ENCODE measurements at regions not wholly inside any gene's neighbourhood (a gene's known extent, or its start where the extent isn't known, plus 50 kb on each side); places are given as distances from the start of the nearest gene placed in this dataset.

- no peak overlapping the region for H2AFZ ChIP-seq (ENCODE audit: low read length)
- no peak overlapping the region for H4K91ac ChIP-seq (replicated peaks; ENCODE audit: insufficient read length, low read length)
- no peak overlapping the region for H2BK15ac ChIP-seq (ENCODE audit: low read length)
- no peaks in the 10 kb centered on the region for H3K27me3 ChIP-seq (replicated peaks in 1 of 4; ENCODE audit: control insufficient read depth in 3 of 4, extremely low read depth in 1 of 4, insufficient read depth in 3 of 4, low read length in 3 of 4)
- H3K27ac ChIP-seq (ENCODE audit: low read depth, low read length): no peak overlapping the region
- no peak overlapping the region for H3K14ac ChIP-seq (ENCODE audit: insufficient read length)
- H2AK5ac ChIP-seq (ENCODE audit: low read depth, low read length): no peak overlapping the region
- no peak overlapping the region for H2BK5ac ChIP-seq (ENCODE audit: low read depth, low read length)
- no peak overlapping the region for H3K4ac ChIP-seq (replicated peaks; ENCODE audit: insufficient read length, low read depth, low read length)
- 96% methylated on average over 2 of the region's 2 CpGs; no CpG with 5 or more reads in 1 of the 2 experiments for WGBS, 2 experiments (ENCODE audit: extremely low coverage in 1 of 2, insufficient coverage in 1 of 2, insufficient read length in 1 of 2, insufficient replicate concordance in 2 of 2, low coverage in 1 of 2, low lambda C conversion rate in 2 of 2, missing lambda C conversion rate in 1 of 2)
- no peak overlapping the region for H2BK20ac ChIP-seq (ENCODE audit: low read length)
- no peak overlapping the region for H3K4me3 ChIP-seq (ENCODE audit: extremely low read depth in 1 of 4, insufficient read depth in 2 of 4, low read depth in 3 of 4, low read length in 4 of 4)
- H3K18ac ChIP-seq (ENCODE audit: extremely low read depth, low read length): no peak overlapping the region
- no peaks in the 10 kb centered on the region for H4K20me1 ChIP-seq (replicated peaks in 1 of 2; ENCODE audit: control insufficient read depth in 1 of 2, insufficient read depth in 2 of 2, low read length in 2 of 2)
- peaks cover 0 to 2% (median 0%) of the 10 kb centered on the region in 4 experiments; a peak in 1 of 7 replicates for H3K4me1 ChIP-seq (replicated peaks in 1 of 4; ENCODE audit: control insufficient read depth in 3 of 4, insufficient read depth in 4 of 4, low read length in 3 of 4)
- no peak overlapping the region for H3K9ac ChIP-seq (replicated peaks in 1 of 4; ENCODE audit: extremely low read depth in 1 of 4, low read depth in 3 of 4, low read length in 3 of 4)
- H3K4me2 ChIP-seq (ENCODE audit: insufficient read depth in 1 of 2, low read depth in 2 of 2, low read length in 2 of 2): no peak overlapping the region
- FAIRE-seq (no peak), DNase-seq (ENCODE audit: low read depth in 1 of 2, low spot score in 2 of 2) (no peak)
- H3K9me3 ChIP-seq (ENCODE audit: insufficient read depth in 2 of 2, low read depth in 1 of 2, low read length in 1 of 2): no peaks in the 10 kb centered on the region
- H4K5ac ChIP-seq (ENCODE audit: insufficient read length, low read depth, low read length): no peak overlapping the region
- H3K36me3 ChIP-seq (ENCODE audit: control insufficient read depth in 2 of 4, insufficient read depth in 4 of 4, low read length in 3 of 4): no peaks in the 10 kb centered on the region
- H3K79me2 ChIP-seq (ENCODE audit: control insufficient read depth in 1 of 2, insufficient read depth in 2 of 2, low read length in 2 of 2): no peaks in the 10 kb centered on the region
- ChIA-PET CTCF (ENCODE audit: partially characterized antibody) (interaction anchor here (0.8 to 1.1 kb wide), 2 partner anchors 113 to 157 kb away, joined by 3 read pairs; no protein-coding TSS in a partner anchor), POLR2A (ENCODE audit: partially characterized antibody) (no interaction called here)
- no peak overlapping the region for H2BK12ac ChIP-seq (ENCODE audit: low read depth, low read length)
- no peaks in the 10 kb centered on the region for H3K79me1 ChIP-seq (ENCODE audit: low read depth, low read length)
- no peaks in the 10 kb centered on the region for H3K23me2 ChIP-seq (ENCODE audit: low read depth, low read length)
- H3K56ac ChIP-seq (replicated peaks; ENCODE audit: insufficient read length, low read depth, low read length): no peak overlapping the region
- H2BK120ac ChIP-seq (replicated peaks; ENCODE audit: low read depth, low read length): no peak overlapping the region
- no peak overlapping the region for H4K8ac ChIP-seq (ENCODE audit: extremely low read depth, insufficient read depth, low read length)
- no peak overlapping the region for H3K23ac ChIP-seq (ENCODE audit: insufficient read length)
- TF ChIP-seq KDM4A (IDR thresholded peaks at IDR 0.05; ENCODE audit: low read depth, low read length, severe bottlenecking): no peak
- TF ChIP-seq MAX (IDR thresholded peaks at IDR 0.05): no peak
- no peak for TF ChIP-seq CTBP2 (IDR thresholded peaks at IDR 0.05; ENCODE audit: borderline replicate concordance, insufficient read depth, insufficient read length, low read length)
- TF ChIP-seq EGR1 (IDR thresholded peaks at IDR 0.05; ENCODE audit: borderline replicate concordance, low read depth, low read length): no peak
- TF ChIP-seq ASH2L (IDR thresholded peaks at IDR 0.05; ENCODE audit: low read length): no peak
- TF ChIP-seq MAFK (IDR thresholded peaks at IDR 0.05; ENCODE audit: low read depth, low read length): no peak
- TF ChIP-seq PHF8 (conservative IDR thresholded peaks at IDR 0.05; ENCODE audit: low read depth, low read length): no peak
These were observed 50.7 kb upstream of the CD44 start for GRCh38 chr11:35088226-35088625.
